Natural killer cell (primary cell): ENCODE measurements at regions not wholly inside any gene's neighbourhood (a gene's known extent, or its start where the extent isn't known, plus 50 kb on each side); places are given as distances from the start of the nearest gene placed in this dataset.

Experiments used
- ATAC-seq, 3 donors: fragments of 150-1000 bp in 2 of 3; fragments of 200-7000 bp in 1 of 3; cut with Tn5 transposase; 1 replicate in 1 of 3; 2 replicates in 2 of 3; pipeline ENCODE4 v1.10.0; 2021; ENCODE audit warnings: mild to moderate bottlenecking in 2 of 3, moderate library complexity in 2 of 3
- DNase-seq, 2 donors: peaks; one replicate each; pipeline versions ENCODE4 v3.0.0 to v3.0.0-alpha.2; 2013 to 2021; ENCODE audit warnings: mixed read lengths in 1 of 2
- H3K27ac ChIP-seq: one replicate; pipeline ENCODE4 v1.5.1; 2013; ENCODE audit warnings: mild to moderate bottlenecking, low read length
- H3K27me3 ChIP-seq: one replicate; pipeline ENCODE4 v1.6.1; 2013; ENCODE audit warnings: low read length; ENCODE audit not compliant: control insufficient read depth, insufficient read depth
- H3K36me3 ChIP-seq: one replicate; pipeline ENCODE4 v1.6.1; 2013; ENCODE audit warnings: low read length; ENCODE audit not compliant: control insufficient read depth, insufficient read depth
- H3K4me1 ChIP-seq: one replicate; pipeline ENCODE4 v1.6.1; 2013; ENCODE audit warnings: low read length; ENCODE audit not compliant: control insufficient read depth, insufficient read depth
- H3K4me3 ChIP-seq: one replicate; pipeline ENCODE4 v1.5.1; 2013; ENCODE audit warnings: low read length
- H3K9me3 ChIP-seq: one replicate; pipeline ENCODE4 v1.6.1; 2013; ENCODE audit warnings: low read length; ENCODE audit not compliant: control insufficient read depth, insufficient read depth
- H3K27ac Mint-ChIP-seq, 2 donors: one replicate each; pipeline ENCODE4 v1.8.0; 2022; ENCODE audit warnings: mild to moderate bottlenecking in 2 of 2, mixed read lengths in 2 of 2, moderate library complexity in 1 of 2
- H3K27me3 Mint-ChIP-seq, 2 donors: one replicate each; pipeline ENCODE4 v1.8.0; 2022; ENCODE audit warnings: low read depth in 2 of 2, mixed read lengths in 2 of 2
- H3K36me3 Mint-ChIP-seq: one replicate; pipeline ENCODE4 v1.8.0; 2022; ENCODE audit warnings: mixed read lengths
- H3K4me1 Mint-ChIP-seq, 2 donors: one replicate each; pipeline ENCODE4 v1.8.0; 2022; ENCODE audit warnings: mixed read lengths in 2 of 2
- H3K4me3 Mint-ChIP-seq: one replicate; pipeline ENCODE4 v1.8.0; 2022; ENCODE audit warnings: mild to moderate bottlenecking, moderate library complexity, mixed read lengths
- H3K9me3 Mint-ChIP-seq, 2 donors: one replicate each; pipeline ENCODE4 v1.8.0; 2022; ENCODE audit warnings: mixed read lengths in 2 of 2
- WGBS: methylation state at CpG from one replicate; pipeline ENCODE4 v1.1.7; 2013; ENCODE audit warnings: missing lambda C conversion rate; ENCODE audit not compliant: insufficient coverage; 5-methylcytosine and 5-hydroxymethylcytosine counted together
- intact Hi-C: fragments of 100-400 bp; cut with micrococcal nuclease; formaldehyde crosslinking; loops from one replicate; pipeline ENCODE4 v1.14.2; 2022
- TF ChIP-seq, protein P1 (sequence below): fragments of 200-600 bp; IDR thresholded peaks from one replicate; pipeline ENCODE4 v1.8.0; 2022; ENCODE audit warnings: antibody characterized with exemption

GRCh38 chr17:68686108-68686988 lies 85.2 kb upstream of the FAM20A start:
- TF ChIP-seq, protein P1, sequence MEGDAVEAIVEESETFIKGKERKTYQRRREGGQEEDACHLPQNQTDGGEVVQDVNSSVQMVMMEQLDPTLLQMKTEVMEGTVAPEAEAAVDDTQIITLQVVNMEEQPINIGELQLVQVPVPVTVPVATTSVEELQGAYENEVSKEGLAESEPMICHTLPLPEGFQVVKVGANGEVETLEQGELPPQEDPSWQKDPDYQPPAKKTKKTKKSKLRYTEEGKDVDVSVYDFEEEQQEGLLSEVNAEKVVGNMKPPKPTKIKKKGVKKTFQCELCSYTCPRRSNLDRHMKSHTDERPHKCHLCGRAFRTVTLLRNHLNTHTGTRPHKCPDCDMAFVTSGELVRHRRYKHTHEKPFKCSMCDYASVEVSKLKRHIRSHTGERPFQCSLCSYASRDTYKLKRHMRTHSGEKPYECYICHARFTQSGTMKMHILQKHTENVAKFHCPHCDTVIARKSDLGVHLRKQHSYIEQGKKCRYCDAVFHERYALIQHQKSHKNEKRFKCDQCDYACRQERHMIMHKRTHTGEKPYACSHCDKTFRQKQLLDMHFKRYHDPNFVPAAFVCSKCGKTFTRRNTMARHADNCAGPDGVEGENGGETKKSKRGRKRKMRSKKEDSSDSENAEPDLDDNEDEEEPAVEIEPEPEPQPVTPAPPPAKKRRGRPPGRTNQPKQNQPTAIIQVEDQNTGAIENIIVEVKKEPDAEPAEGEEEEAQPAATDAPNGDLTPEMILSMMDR, result no peak
- H3K9me3 Mint-ChIP-seq, result no peaks in the 10 kb centered on the region
- Histone ChIP-seq H3K27ac (no peak overlapping the region), H3K4me1 (no peaks in the 10 kb centered on the region), H3K36me3 (no peaks in the 10 kb centered on the region), H3K4me3 (no peak overlapping the region), H3K27me3 (no peaks in the 10 kb centered on the region), H3K9me3 (no peaks in the 10 kb centered on the region)
- ATAC-seq, result no peak
- intact Hi-C loops, result no loop called here
- WGBS, result 87% methylated on average over 10 of the region's 10 CpGs
- no peak overlapping the region for H3K4me3 Mint-ChIP-seq
- peaks cover 11 to 15% of the 10 kb centered on the region in 2 donors for H3K27me3 Mint-ChIP-seq
- no peak overlapping the region for H3K27ac Mint-ChIP-seq
- no peak for DNase-seq
- no peaks in the 10 kb centered on the region for H3K36me3 Mint-ChIP-seq
- no peaks in the 10 kb centered on the region for H3K4me1 Mint-ChIP-seq

GRCh38 chr17:68684949-68685357 lies 83.8 kb upstream of the FAM20A start:
- H3K36me3 Mint-ChIP-seq, result no peaks in the 10 kb centered on the region
- 100% methylated on average over 3 of the region's 3 CpGs for WGBS
- peaks cover 13 to 15% of the 10 kb centered on the region in 2 donors for H3K27me3 Mint-ChIP-seq
- H3K27ac Mint-ChIP-seq, result no peak overlapping the region
- H3K4me1 Mint-ChIP-seq, result no peaks in the 10 kb centered on the region
- Histone ChIP-seq H3K4me3 (no peak overlapping the region), H3K36me3 (no peaks in the 10 kb centered on the region), H3K27ac (no peak overlapping the region), H3K4me1 (no peaks in the 10 kb centered on the region), H3K9me3 (no peaks in the 10 kb centered on the region), H3K27me3 (no peaks in the 10 kb centered on the region)
- DNase-seq (no peak), ATAC-seq (no peak)
- no peaks in the 10 kb centered on the region for H3K9me3 Mint-ChIP-seq
- H3K4me3 Mint-ChIP-seq, result no peak overlapping the region
- intact Hi-C loops, result no loop called here
- TF ChIP-seq, protein P1, result no peak

DNA sequence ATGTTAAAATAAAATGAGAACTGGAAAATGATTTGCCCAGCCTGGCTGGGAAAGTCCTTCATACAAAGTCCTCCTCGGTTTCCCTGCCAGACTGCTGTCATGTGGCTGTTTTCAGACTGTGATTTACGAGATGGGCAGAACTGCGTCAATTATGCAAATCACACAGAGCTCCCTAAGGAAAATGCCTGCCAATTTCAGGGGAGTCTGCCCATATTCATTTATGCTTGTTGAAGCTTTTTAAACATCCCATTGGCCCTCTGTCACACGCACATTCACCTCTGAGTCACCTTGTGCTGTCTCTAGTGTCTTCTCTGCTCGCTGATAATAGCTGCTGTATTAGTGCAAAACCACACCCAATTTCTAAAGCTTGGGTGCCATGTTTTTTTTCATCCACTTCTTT lies 81.7 kb upstream of the FAM20A start:
- Histone ChIP-seq H3K9me3 (no peaks in the 10 kb centered on the region), H3K36me3 (no peaks in the 10 kb centered on the region), H3K27ac (no peak overlapping the region), H3K4me1 (no peaks in the 10 kb centered on the region), H3K4me3 (no peak overlapping the region), H3K27me3 (no peaks in the 10 kb centered on the region)
- DNase-seq (no peak), ATAC-seq (no peak)
- Mint-ChIP-seq H3K9me3 (no peaks in the 10 kb centered on the region), H3K27ac (no peak overlapping the region), H3K4me3 (no peak overlapping the region), H3K27me3 (peaks cover 5 to 13% of the 10 kb centered on the region in 2 donors), H3K36me3 (no peaks in the 10 kb centered on the region), H3K4me1 (no peaks in the 10 kb centered on the region)
- 89% methylated on average over 5 of the region's 5 CpGs for WGBS
- TF ChIP-seq, protein P1, result no peak
- intact Hi-C loops, result no loop called here

DNA sequence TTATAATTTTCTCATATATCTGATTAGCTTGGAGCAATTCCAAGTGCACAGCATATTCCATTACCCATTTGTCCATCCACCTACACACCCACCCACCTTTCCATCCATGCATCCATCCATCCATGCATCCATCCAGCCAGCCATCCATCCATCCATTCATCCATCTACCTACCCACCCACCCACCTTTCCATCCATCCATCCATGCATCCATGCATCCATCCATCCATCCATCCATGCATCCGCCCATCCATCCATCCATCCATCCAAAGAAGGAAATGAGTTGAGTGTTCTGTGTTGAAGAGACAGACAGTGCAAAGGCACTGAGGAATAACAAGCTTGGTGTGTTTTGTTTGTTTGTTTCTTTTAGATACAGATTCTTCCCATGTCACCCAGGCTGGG lies 78.7 kb upstream of the FAM20A start:
- H3K9me3 ChIP-seq, result no peaks in the 10 kb centered on the region

More for the DNA sequence above, 78.7 kb upstream of the FAM20A start:
- H3K27ac Mint-ChIP-seq, result no peak overlapping the region
- no peak for DNase-seq
- no CpG with 5 or more reads among the region's 1 CpG for WGBS
- Histone ChIP-seq H3K27ac (no peak overlapping the region), H3K4me3 (no peak overlapping the region), H3K36me3 (no peaks in the 10 kb centered on the region), H3K4me1 (no peaks in the 10 kb centered on the region), H3K27me3 (no peaks in the 10 kb centered on the region)
- H3K27me3 Mint-ChIP-seq, result peaks cover 0 to 23% of the 10 kb centered on the region in 2 donors
- no peaks in the 10 kb centered on the region for H3K36me3 Mint-ChIP-seq
- H3K9me3 Mint-ChIP-seq, result no peaks in the 10 kb centered on the region
- no peak for ATAC-seq
- H3K4me3 Mint-ChIP-seq, result no peak overlapping the region
- no peaks in the 10 kb centered on the region for H3K4me1 Mint-ChIP-seq
- intact Hi-C loops, result no loop called here
- TF ChIP-seq, protein P1, result no peak
